ENCODE measurements at regions not wholly inside any gene's neighbourhood (a gene's known extent, or its start where the extent isn't known, plus 50 kb on each side); places are given as distances from the start of the nearest gene placed in this dataset.

DNA sequence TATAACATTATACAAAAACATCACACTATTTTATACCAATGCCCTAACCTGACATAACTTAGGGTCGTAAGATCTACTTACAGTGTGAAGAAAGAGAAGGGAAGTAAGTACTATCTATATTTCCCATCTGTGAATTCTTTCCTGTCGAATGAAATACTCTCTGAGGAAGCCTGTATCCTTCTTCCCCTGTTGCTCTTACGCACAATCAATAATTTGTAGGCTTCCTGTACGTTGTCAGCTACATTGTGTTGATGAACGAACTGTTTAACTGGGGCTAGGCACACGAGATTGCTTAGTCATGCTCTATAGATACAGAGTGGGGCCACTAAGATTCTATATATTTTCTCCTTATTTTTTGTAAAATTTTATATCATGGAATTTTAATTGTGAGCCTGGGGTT is 1125.0 kb upstream of the CELF4 start:
- H3K9me3 ChIP-seq (ENCODE audit: insufficient read depth, low read length), result peaks cover 5% of the 10 kb centered on the region; the same call in 1 of the 2 replicates
- no peak overlapping the region for H3K27ac ChIP-seq (ENCODE audit: low read depth, low read length)
- TF ChIP-seq, protein P1, sequence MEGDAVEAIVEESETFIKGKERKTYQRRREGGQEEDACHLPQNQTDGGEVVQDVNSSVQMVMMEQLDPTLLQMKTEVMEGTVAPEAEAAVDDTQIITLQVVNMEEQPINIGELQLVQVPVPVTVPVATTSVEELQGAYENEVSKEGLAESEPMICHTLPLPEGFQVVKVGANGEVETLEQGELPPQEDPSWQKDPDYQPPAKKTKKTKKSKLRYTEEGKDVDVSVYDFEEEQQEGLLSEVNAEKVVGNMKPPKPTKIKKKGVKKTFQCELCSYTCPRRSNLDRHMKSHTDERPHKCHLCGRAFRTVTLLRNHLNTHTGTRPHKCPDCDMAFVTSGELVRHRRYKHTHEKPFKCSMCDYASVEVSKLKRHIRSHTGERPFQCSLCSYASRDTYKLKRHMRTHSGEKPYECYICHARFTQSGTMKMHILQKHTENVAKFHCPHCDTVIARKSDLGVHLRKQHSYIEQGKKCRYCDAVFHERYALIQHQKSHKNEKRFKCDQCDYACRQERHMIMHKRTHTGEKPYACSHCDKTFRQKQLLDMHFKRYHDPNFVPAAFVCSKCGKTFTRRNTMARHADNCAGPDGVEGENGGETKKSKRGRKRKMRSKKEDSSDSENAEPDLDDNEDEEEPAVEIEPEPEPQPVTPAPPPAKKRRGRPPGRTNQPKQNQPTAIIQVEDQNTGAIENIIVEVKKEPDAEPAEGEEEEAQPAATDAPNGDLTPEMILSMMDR (IDR thresholded peaks at IDR 0.05; ENCODE audit: insufficient read depth, low read length, poor library complexity, severe bottlenecking), result no peak
- no peak for TF ChIP-seq EZH2phosphoT487 (conservative IDR thresholded peaks at IDR 0.05; ENCODE audit: low read length)

DNA sequence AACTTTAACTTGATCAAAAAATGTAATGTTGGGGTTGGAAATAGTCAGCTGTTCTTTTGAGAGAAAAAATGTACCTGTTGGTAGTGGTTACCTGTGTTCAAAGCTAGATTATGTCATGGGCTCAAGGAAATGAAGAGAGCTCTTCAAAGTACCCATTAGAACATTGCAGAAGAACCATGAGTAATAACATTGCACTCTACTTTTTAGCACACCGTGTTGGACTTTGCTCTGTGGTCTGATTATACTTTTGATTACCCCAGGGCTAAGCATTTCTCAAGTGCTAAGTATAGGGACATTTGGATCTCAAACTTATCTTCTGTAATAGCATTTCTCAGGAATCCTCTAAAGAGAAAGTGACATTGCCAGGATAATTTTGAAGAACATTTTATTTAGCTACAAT is 1122.8 kb upstream of the CELF4 start:
- Histone ChIP-seq H3F3A (ENCODE audit: insufficient read depth) (no peaks in the 10 kb centered on the region), H2AFZ (ENCODE audit: low read depth, low read length, severe bottlenecking) (no peak overlapping the region), H3K27ac (ENCODE audit: low read depth, low read length) (no peak overlapping the region), H3K36me3 (ENCODE audit: low read length) (no peaks in the 10 kb centered on the region), H3K9me3 (ENCODE audit: insufficient read depth, low read length) (peaks cover 5% of the 10 kb centered on the region; the same call in 1 of the 2 replicates), H3K4me3 (ENCODE audit: insufficient read depth, low read length, poor library complexity, severe bottlenecking) (no peak overlapping the region), H4K20me1 (ENCODE audit: low read depth, low read length) (no peaks in the 10 kb centered on the region), H3K79me2 (ENCODE audit: insufficient read depth, low read length) (no peaks in the 10 kb centered on the region), H3K9me2 (replicated peaks; ENCODE audit: insufficient read depth, low read length) (0 out of 2 replicates have a peak, but pooled peaks cover 5% of the 10 kb centered on the region), H3K4me2 (ENCODE audit: low read depth, low read length, poor library complexity, severe bottlenecking) (no peak overlapping the region), H3K27me3 (ENCODE audit: low read length) (no peaks in the 10 kb centered on the region), H3K9ac (ENCODE audit: low read length) (no peak overlapping the region)
- TF ChIP-seq, protein P1 (IDR thresholded peaks at IDR 0.05; ENCODE audit: insufficient read depth, low read length, poor library complexity, severe bottlenecking), result no peak
- no peak for TF ChIP-seq EZH2phosphoT487 (conservative IDR thresholded peaks at IDR 0.05; ENCODE audit: low read length)

More for the DNA sequence above, 1125.0 kb upstream of the CELF4 start:
- no peak overlapping the region for H2AFZ ChIP-seq (ENCODE audit: low read depth, low read length, severe bottlenecking)
- no peak overlapping the region for H3K4me3 ChIP-seq (ENCODE audit: insufficient read depth, low read length, poor library complexity, severe bottlenecking)
- no peak overlapping the region for H3K9ac ChIP-seq (ENCODE audit: low read length)
- no peaks in the 10 kb centered on the region for H3K36me3 ChIP-seq (ENCODE audit: low read length)
- no peaks in the 10 kb centered on the region for H4K20me1 ChIP-seq (ENCODE audit: low read depth, low read length)
- no peak overlapping the region for H3K4me2 ChIP-seq (ENCODE audit: low read depth, low read length, poor library complexity, severe bottlenecking)
- no peaks in the 10 kb centered on the region for H3K79me2 ChIP-seq (ENCODE audit: insufficient read depth, low read length)
- H3F3A ChIP-seq (ENCODE audit: insufficient read depth), result no peaks in the 10 kb centered on the region
- 0 out of 2 replicates have a peak, but pooled peaks cover 5% of the 10 kb centered on the region for H3K9me2 ChIP-seq (replicated peaks; ENCODE audit: insufficient read depth, low read length)
- no peaks in the 10 kb centered on the region for H3K27me3 ChIP-seq (ENCODE audit: low read length)

DNA sequence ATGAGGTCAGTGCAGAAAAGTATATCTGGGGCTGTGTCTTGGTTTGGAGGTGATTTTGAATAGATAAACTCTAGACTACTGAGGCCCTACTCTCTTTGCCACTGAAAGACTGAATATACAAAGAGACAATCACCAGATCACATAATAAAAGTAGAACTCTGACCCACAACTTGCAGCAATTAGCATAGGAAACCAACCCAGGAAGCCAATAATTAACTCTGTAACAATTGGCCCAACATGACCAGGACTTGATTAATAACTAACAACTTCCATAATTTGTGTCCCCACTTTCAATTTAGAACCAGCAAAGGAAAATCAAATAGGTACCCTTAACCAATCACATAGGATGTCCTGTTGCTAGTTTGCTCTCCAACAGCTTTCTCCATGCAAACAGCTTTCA is 1104.9 kb upstream of the CELF4 start:
- Histone ChIP-seq H3K27ac (ENCODE audit: low read depth, low read length) (no peak overlapping the region), H2AFZ (ENCODE audit: low read depth, low read length, severe bottlenecking) (no peak overlapping the region), H3K9me3 (ENCODE audit: insufficient read depth, low read length) (0 out of 2 replicates have a peak, but pooled peaks cover 6% of the 10 kb centered on the region), H3K27me3 (ENCODE audit: low read length) (no peaks in the 10 kb centered on the region), H4K20me1 (ENCODE audit: low read depth, low read length) (no peaks in the 10 kb centered on the region), H3K9me2 (replicated peaks; ENCODE audit: insufficient read depth, low read length) (no peaks in the 10 kb centered on the region), H3K4me2 (ENCODE audit: low read depth, low read length, poor library complexity, severe bottlenecking) (no peak overlapping the region), H3K4me3 (ENCODE audit: insufficient read depth, low read length, poor library complexity, severe bottlenecking) (no peak overlapping the region), H3F3A (ENCODE audit: insufficient read depth) (no peaks in the 10 kb centered on the region), H3K36me3 (ENCODE audit: low read length) (no peaks in the 10 kb centered on the region), H3K79me2 (ENCODE audit: insufficient read depth, low read length) (no peaks in the 10 kb centered on the region), H3K9ac (ENCODE audit: low read length) (no peak overlapping the region)
- TF ChIP-seq, protein P1 (IDR thresholded peaks at IDR 0.05; ENCODE audit: insufficient read depth, low read length, poor library complexity, severe bottlenecking), result no peak
- TF ChIP-seq EZH2phosphoT487 (conservative IDR thresholded peaks at IDR 0.05; ENCODE audit: low read length), result no peak

All from SU-DHL-6 (cell line).